Endodermal cell (in vitro differentiated cells): ENCODE measurements at regions not wholly inside any gene's neighbourhood (a gene's known extent, or its start where the extent isn't known, plus 50 kb on each side); places are given as distances from the start of the nearest gene placed in this dataset.

ENCODE experiments used
- DNase-seq: peaks from one replicate; pipeline ENCODE4 v3.0.0-alpha.2; 2017
- H3K27ac ChIP-seq: 2 replicates; pipeline ENCODE4 v1.5.1; 2013; ENCODE audit warnings: mild to moderate bottlenecking, low read depth, low read length, moderate library complexity
- H3K27me3 ChIP-seq: 2 replicates; pipeline ENCODE4 v1.6.1; 2013; ENCODE audit warnings: mild to moderate bottlenecking, low read length, moderate library complexity; ENCODE audit not compliant: insufficient read depth, control insufficient read depth, poor library complexity, severe bottlenecking
- H3K36me3 ChIP-seq: 2 replicates; pipeline ENCODE4 v1.7.0; 2013; ENCODE audit warnings: mild to moderate bottlenecking, low read length, moderate library complexity; ENCODE audit not compliant: control insufficient read depth, insufficient read depth
- H3K4me1 ChIP-seq: one replicate; pipeline ENCODE4 v1.7.0; 2013; ENCODE audit warnings: low read length; ENCODE audit not compliant: control insufficient read depth, insufficient read depth
- H3K4me3 ChIP-seq: 2 replicates; pipeline ENCODE4 v1.5.1; 2013; ENCODE audit warnings: mild to moderate bottlenecking, low read length, moderate library complexity
- H3K9ac ChIP-seq: 2 replicates; pipeline ENCODE4 v1.6.1; 2013; ENCODE audit warnings: mild to moderate bottlenecking, low read length, moderate library complexity; ENCODE audit not compliant: poor library complexity, severe bottlenecking; ENCODE audit errors: extremely low read depth
- H3K9me3 ChIP-seq: 2 replicates; pipeline ENCODE4 v1.6.1; 2013; ENCODE audit warnings: mild to moderate bottlenecking, low read length, moderate library complexity; ENCODE audit not compliant: control insufficient read depth
- H3K27ac Mint-ChIP-seq: 2 replicates; pipeline ENCODE4 v1.8.0; 2020; ENCODE audit warnings: mixed read lengths
- H3K27me3 Mint-ChIP-seq: 2 replicates; pipeline ENCODE4 v1.8.0; 2021; ENCODE audit warnings: mild to moderate bottlenecking, mixed read lengths; ENCODE audit not compliant: insufficient read depth
- H3K36me3 Mint-ChIP-seq: 2 replicates; pipeline ENCODE4 v1.8.0; 2020; ENCODE audit warnings: low read depth, mixed read lengths
- H3K4me1 Mint-ChIP-seq: 2 replicates; pipeline ENCODE4 v1.8.0; 2020; ENCODE audit warnings: mixed read lengths
- H3K4me3 Mint-ChIP-seq: 2 replicates; pipeline ENCODE4 v1.8.0; 2020; ENCODE audit warnings: mild to moderate bottlenecking, moderate library complexity, mixed read lengths
- H3K9me3 Mint-ChIP-seq: 2 replicates; pipeline ENCODE4 v1.8.0; 2020; ENCODE audit warnings: mild to moderate bottlenecking, mixed read lengths
- CTCF ChIP-seq: fragments of 200-600 bp; sonication (generic); conservative IDR thresholded peaks from 2 replicates; pipeline ENCODE4 v1.5.0; 2021; ENCODE audit warnings: antibody characterized with exemption, mild to moderate bottlenecking
- WGBS, 2 experiments: methylation state at CpG; one replicate each; pipeline versions ENCODE4 v1.1.5 to v1.1.7; 2013; ENCODE audit warnings: missing lambda C conversion rate in 2 of 2, mixed read lengths in 1 of 2; ENCODE audit not compliant: insufficient coverage in 1 of 2, insufficient read length in 1 of 2; 5-methylcytosine and 5-hydroxymethylcytosine counted together

GRCh38 chr1:213564215-213564659, 423.5 kb upstream of the PROX1 start:
- Histone ChIP-seq H3K9me3 (peaks cover 44% of the 10 kb centered on the region), H3K4me1 (no peaks in the 10 kb centered on the region), H3K4me3 (no peak overlapping the region), H3K27ac (no peak overlapping the region), H3K27me3 (no peaks in the 10 kb centered on the region), H3K36me3 (no peaks in the 10 kb centered on the region), H3K9ac (no peak overlapping the region)
- DNase-seq: peak; percentile 63
- Mint-ChIP-seq H3K4me3 (no peak overlapping the region), H3K27ac (no peak overlapping the region), H3K9me3 (peaks cover 59% of the 10 kb centered on the region), H3K36me3 (peaks cover 2% of the 10 kb centered on the region), H3K4me1 (no peaks in the 10 kb centered on the region), H3K27me3 (peaks cover 1% of the 10 kb centered on the region)
- peak; percentile 90 for TF ChIP-seq CTCF

GRCh38 chr1:213568929-213569815, 418.6 kb upstream of the PROX1 start:
- WGBS, 2 experiments: 85 to 100% methylated on average over 1 to 4 of the region's 4 CpGs

GRCh38 chr1:213569816-213570150, 418.0 kb upstream of the PROX1 start:
- Mint-ChIP-seq H3K36me3 (peaks cover 2% of the 10 kb centered on the region), H3K27ac (no peak overlapping the region), H3K4me3 (no peak overlapping the region), H3K9me3 (peaks cover 26% of the 10 kb centered on the region), H3K27me3 (peaks cover 31% of the 10 kb centered on the region), H3K4me1 (peaks cover 4% of the 10 kb centered on the region)
- peaks cover 26% of the 10 kb centered on the region for H3K9me3 ChIP-seq
- no peak overlapping the region for H3K4me3 ChIP-seq
- no peaks in the 10 kb centered on the region for H3K36me3 ChIP-seq
- no peaks in the 10 kb centered on the region for H3K4me1 ChIP-seq
- no peaks in the 10 kb centered on the region for H3K27me3 ChIP-seq
- no peak overlapping the region for H3K27ac ChIP-seq
- no peak for TF ChIP-seq CTCF
- 90 to 100% methylated on average over 3 to 4 of the region's 4 CpGs for WGBS, 2 experiments
- no peak for DNase-seq
- no peak overlapping the region for H3K9ac ChIP-seq

More at GRCh38 chr1:213568929-213569815, 418.6 kb upstream of the PROX1 start:
- no peak for DNase-seq
- no peak overlapping the region for H3K4me3 Mint-ChIP-seq
- H3K27ac Mint-ChIP-seq: no peak overlapping the region
- Histone ChIP-seq H3K9ac (no peak overlapping the region), H3K4me3 (no peak overlapping the region), H3K27ac (no peak overlapping the region), H3K4me1 (no peaks in the 10 kb centered on the region), H3K36me3 (no peaks in the 10 kb centered on the region), H3K27me3 (no peaks in the 10 kb centered on the region), H3K9me3 (peaks cover 28% of the 10 kb centered on the region)
- H3K36me3 Mint-ChIP-seq: peaks cover 2% of the 10 kb centered on the region
- peaks cover 33% of the 10 kb centered on the region for H3K9me3 Mint-ChIP-seq
- TF ChIP-seq CTCF: no peak
- peaks cover 4% of the 10 kb centered on the region for H3K4me1 Mint-ChIP-seq
- peaks cover 24% of the 10 kb centered on the region for H3K27me3 Mint-ChIP-seq
